Trophoblast cell (in vitro differentiated cells and primary cell): ENCODE measurements at regions not wholly inside any gene's neighbourhood (a gene's known extent, or its start where the extent isn't known, plus 50 kb on each side); places are given as distances from the start of the nearest gene placed in this dataset.

ENCODE experiments used
- DNase-seq, 2 donors: peaks; one replicate each; pipeline ENCODE4 v3.0.0-alpha.2; 2016
- H2AFZ ChIP-seq: 2 replicates; pipeline ENCODE4 v1.6.1; 2013; ENCODE audit warnings: low read length, moderate library complexity, mild to moderate bottlenecking; ENCODE audit not compliant: insufficient read depth, poor library complexity
- H2AK5ac ChIP-seq: 2 replicates; pipeline ENCODE4 v1.6.1; 2013; ENCODE audit warnings: mild to moderate bottlenecking, low read length
- H2BK120ac ChIP-seq: 2 replicates; pipeline ENCODE4 v1.6.1; 2013; ENCODE audit warnings: low read length, mild to moderate bottlenecking, moderate library complexity; ENCODE audit not compliant: insufficient read depth, poor library complexity
- H2BK12ac ChIP-seq: 2 replicates; pipeline ENCODE4 v1.6.1; 2013; ENCODE audit warnings: mild to moderate bottlenecking, low read length, moderate library complexity
- H2BK5ac ChIP-seq: 2 replicates; pipeline ENCODE4 v1.6.1; 2013; ENCODE audit warnings: low read length, low read depth, moderate library complexity, mild to moderate bottlenecking; ENCODE audit not compliant: poor library complexity
- H3K14ac ChIP-seq: 2 replicates; pipeline ENCODE4 v1.6.1; 2013; ENCODE audit warnings: mild to moderate bottlenecking, low read length
- H3K18ac ChIP-seq: 2 replicates; pipeline ENCODE4 v1.6.1; 2013; ENCODE audit warnings: mild to moderate bottlenecking, low read length
- H3K23ac ChIP-seq: 2 replicates; pipeline ENCODE4 v1.6.1; 2013; ENCODE audit warnings: low read length
- H3K27ac ChIP-seq: 2 replicates; pipeline ENCODE4 v1.5.1; 2013; ENCODE audit warnings: low read depth, mild to moderate bottlenecking, inconsistent platforms, low read length, moderate library complexity
- H3K27me3 ChIP-seq: 2 replicates; pipeline ENCODE4 v1.6.1; 2013; ENCODE audit warnings: inconsistent platforms, mild to moderate bottlenecking, low read length, moderate library complexity; ENCODE audit not compliant: insufficient read depth
- H3K36me3 ChIP-seq, 2 experiments: 1 replicate in 1 of 2; 2 replicates in 1 of 2; pipeline ENCODE4 v1.6.1; 2013; ENCODE audit warnings: low read length in 2 of 2, mild to moderate bottlenecking in 2 of 2, moderate library complexity in 1 of 2; ENCODE audit not compliant: insufficient read depth in 2 of 2, control insufficient read depth in 1 of 2
- H3K4ac ChIP-seq: 2 replicates; pipeline ENCODE4 v1.6.1; 2013; ENCODE audit warnings: low read depth, mild to moderate bottlenecking, low read length, moderate library complexity
- H3K4me1 ChIP-seq, 2 experiments: 1 replicate in 1 of 2; 2 replicates in 1 of 2; pipeline ENCODE4 v1.6.1; 2013; ENCODE audit warnings: low read length in 2 of 2, mild to moderate bottlenecking in 2 of 2, moderate library complexity in 1 of 2; ENCODE audit not compliant: insufficient read depth in 2 of 2, control insufficient read depth in 1 of 2
- H3K4me2 ChIP-seq: 2 replicates; pipeline ENCODE4 v1.6.1; 2013; ENCODE audit warnings: inconsistent platforms, mild to moderate bottlenecking, low read length, moderate library complexity
- H3K4me3 ChIP-seq: 2 replicates; pipeline ENCODE4 v1.5.1; 2013; ENCODE audit warnings: mild to moderate bottlenecking, low read depth, low read length, inconsistent platforms
- H3K79me1 ChIP-seq: one replicate; pipeline ENCODE4 v1.6.1; 2013; ENCODE audit warnings: low read length
- H3K79me2 ChIP-seq: 2 replicates; pipeline ENCODE4 v1.6.1; 2013; ENCODE audit warnings: low read length, mild to moderate bottlenecking; ENCODE audit not compliant: control insufficient read depth, insufficient read depth, poor library complexity
- H3K9ac ChIP-seq: 2 replicates; pipeline ENCODE4 v1.6.1; 2013; ENCODE audit warnings: mild to moderate bottlenecking, low read length
- H3K9me3 ChIP-seq: 2 replicates; pipeline ENCODE4 v1.6.1; 2013; ENCODE audit warnings: low read depth, mild to moderate bottlenecking, control low read depth, inconsistent platforms, low read length; ENCODE audit not compliant: insufficient read depth
- H4K12ac ChIP-seq: 2 replicates; pipeline ENCODE4 v1.6.1; 2013; ENCODE audit warnings: low read depth, mild to moderate bottlenecking, low read length, moderate library complexity
- H4K8ac ChIP-seq: 2 replicates; pipeline ENCODE4 v1.6.1; 2013; ENCODE audit warnings: low read depth, mild to moderate bottlenecking, low read length, moderate library complexity
- H4K91ac ChIP-seq: one replicate; pipeline ENCODE4 v1.6.1; 2013; ENCODE audit warnings: low read depth, mild to moderate bottlenecking, low read length, moderate library complexity
- WGBS: extraction: QIAGEN DNeasy Blood & Tissue Kit; methylation state at CpG from one replicate; pipeline ENCODE4 v1.1.7; 2013; ENCODE audit warnings: missing lambda C conversion rate; ENCODE audit not compliant: insufficient read length, insufficient coverage; ENCODE audit errors: extremely low coverage; 5-methylcytosine and 5-hydroxymethylcytosine counted together

DNA sequence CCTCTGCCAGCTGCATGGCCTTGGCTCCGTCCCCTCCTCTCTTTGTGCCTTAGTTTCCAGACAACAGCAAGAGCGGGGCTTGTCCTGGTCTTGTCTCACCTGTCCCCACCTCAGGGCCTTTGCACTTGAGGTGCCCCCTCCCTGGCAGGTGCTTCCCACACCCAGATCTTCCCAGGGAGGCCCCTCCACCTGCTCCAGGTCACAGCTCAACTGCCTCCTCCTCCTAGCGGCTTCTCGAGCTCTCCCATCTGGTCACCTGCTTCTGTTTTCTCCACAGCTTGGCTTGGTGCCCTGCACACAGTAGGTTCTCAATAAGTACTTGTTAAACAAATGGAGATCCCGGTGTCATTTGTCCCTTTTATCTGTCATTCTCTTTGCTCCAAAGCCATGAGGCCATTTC lies 64.3 kb upstream of the ZNF716 start:
- no peak overlapping the region for H3K4ac ChIP-seq
- no peaks in the 10 kb centered on the region for H3K4me1 ChIP-seq
- WGBS = no CpG with 5 or more reads among the region's 5 CpGs

DNA sequence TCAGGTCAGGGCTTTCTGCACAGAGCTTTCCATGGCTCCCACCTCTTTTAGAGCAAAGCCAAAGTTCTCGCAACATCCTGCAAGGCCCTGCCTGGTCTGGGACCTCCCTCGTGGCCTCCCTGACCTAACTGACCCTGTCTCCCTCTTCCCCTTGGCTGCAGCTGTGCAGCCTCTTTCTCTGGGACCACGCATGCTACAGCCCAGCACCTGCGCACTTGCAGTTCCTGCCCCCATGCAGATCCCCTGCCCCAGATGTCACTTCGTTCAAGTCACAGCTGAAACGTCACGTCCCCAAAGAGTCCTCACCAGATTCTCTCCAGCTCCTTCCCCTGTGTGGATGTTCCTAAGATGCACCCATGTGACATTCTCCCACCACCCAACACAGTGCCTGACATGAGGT lies 61.2 kb upstream of the ZNF716 start:
- DNase-seq = no peak
- Histone ChIP-seq H3K36me3 (no peaks in the 10 kb centered on the region), H4K8ac (no peak overlapping the region), H4K91ac (no peak overlapping the region), H4K12ac (no peak overlapping the region), H3K4me3 (no peak overlapping the region), H3K4me1 (no peaks in the 10 kb centered on the region), H3K9me3 (peaks cover 60% of the 10 kb centered on the region), H3K4me2 (no peak overlapping the region), H3K14ac (no peak overlapping the region), H2BK12ac (no peak overlapping the region), H2BK5ac (no peak overlapping the region), H3K27me3 (no peaks in the 10 kb centered on the region), H3K79me2 (no peaks in the 10 kb centered on the region), H3K18ac (no peak overlapping the region), H3K79me1 (no peaks in the 10 kb centered on the region), H2AK5ac (no peak overlapping the region), H3K9ac (no peak overlapping the region), H3K27ac (no peak overlapping the region), H2BK120ac (no peak overlapping the region), H3K4ac (no peak overlapping the region), H3K23ac (no peak overlapping the region), H2AFZ (no peak overlapping the region)
- no CpG with 5 or more reads among the region's 7 CpGs for WGBS

More for the DNA sequence above, 64.3 kb upstream of the ZNF716 start:
- Histone ChIP-seq H2BK120ac (no peak overlapping the region), H3K4me3 (no peak overlapping the region), H3K23ac (no peak overlapping the region), H3K79me2 (no peaks in the 10 kb centered on the region), H3K4me2 (no peak overlapping the region), H3K14ac (no peak overlapping the region), H2BK12ac (no peak overlapping the region), H3K9ac (no peak overlapping the region), H3K9me3 (peaks cover 71% of the 10 kb centered on the region), H2BK5ac (no peak overlapping the region), H2AK5ac (no peak overlapping the region), H3K79me1 (no peaks in the 10 kb centered on the region), H2AFZ (no peak overlapping the region), H3K36me3 (no peaks in the 10 kb centered on the region), H3K27me3 (no peaks in the 10 kb centered on the region), H4K12ac (no peak overlapping the region), H4K8ac (no peak overlapping the region), H3K27ac (no peak overlapping the region), H4K91ac (no peak overlapping the region), H3K18ac (no peak overlapping the region)
- DNase-seq = no peak

DNA sequence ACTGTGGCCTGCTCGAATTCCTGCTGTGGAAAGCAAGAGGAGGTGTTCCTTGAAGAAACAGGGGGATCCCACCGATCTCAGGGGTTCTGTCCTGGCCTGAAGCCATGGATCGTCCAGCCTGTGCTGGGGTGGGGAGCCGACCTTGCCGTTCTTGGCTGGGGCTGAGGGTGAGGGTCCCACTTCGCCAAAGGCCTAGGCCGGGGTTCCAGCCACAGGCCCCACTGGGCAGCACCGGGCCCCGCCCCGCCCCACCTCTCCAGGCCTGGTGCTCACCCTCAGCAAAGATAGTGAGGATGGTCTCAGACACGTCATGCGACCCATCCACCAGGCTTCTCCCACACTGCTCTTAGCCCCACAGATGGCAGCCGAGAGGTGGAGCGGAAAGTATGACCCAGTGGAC lies 51.4 kb upstream of the ZNF716 start:
- no peak for DNase-seq
- Histone ChIP-seq H2BK12ac (no peak overlapping the region), H4K8ac (no peak overlapping the region), H4K12ac (no peak overlapping the region), H3K14ac (no peak overlapping the region), H3K79me2 (no peaks in the 10 kb centered on the region), H3K9me3 (peaks cover 49% of the 10 kb centered on the region), H3K4me1 (no peaks in the 10 kb centered on the region), H3K23ac (no peak overlapping the region), H3K36me3 (no peaks in the 10 kb centered on the region), H2BK5ac (no peak overlapping the region), H2AK5ac (no peak overlapping the region), H3K9ac (no peak overlapping the region), H3K4me2 (no peak overlapping the region), H3K18ac (no peak overlapping the region), H4K91ac (no peak overlapping the region), H3K4me3 (no peak overlapping the region), H3K27me3 (no peaks in the 10 kb centered on the region), H2AFZ (no peak overlapping the region), H3K79me1 (no peaks in the 10 kb centered on the region), H2BK120ac (no peak overlapping the region), H3K27ac (no peak overlapping the region), H3K4ac (no peak overlapping the region)
- no CpG with 5 or more reads among the region's 14 CpGs for WGBS

DNA sequence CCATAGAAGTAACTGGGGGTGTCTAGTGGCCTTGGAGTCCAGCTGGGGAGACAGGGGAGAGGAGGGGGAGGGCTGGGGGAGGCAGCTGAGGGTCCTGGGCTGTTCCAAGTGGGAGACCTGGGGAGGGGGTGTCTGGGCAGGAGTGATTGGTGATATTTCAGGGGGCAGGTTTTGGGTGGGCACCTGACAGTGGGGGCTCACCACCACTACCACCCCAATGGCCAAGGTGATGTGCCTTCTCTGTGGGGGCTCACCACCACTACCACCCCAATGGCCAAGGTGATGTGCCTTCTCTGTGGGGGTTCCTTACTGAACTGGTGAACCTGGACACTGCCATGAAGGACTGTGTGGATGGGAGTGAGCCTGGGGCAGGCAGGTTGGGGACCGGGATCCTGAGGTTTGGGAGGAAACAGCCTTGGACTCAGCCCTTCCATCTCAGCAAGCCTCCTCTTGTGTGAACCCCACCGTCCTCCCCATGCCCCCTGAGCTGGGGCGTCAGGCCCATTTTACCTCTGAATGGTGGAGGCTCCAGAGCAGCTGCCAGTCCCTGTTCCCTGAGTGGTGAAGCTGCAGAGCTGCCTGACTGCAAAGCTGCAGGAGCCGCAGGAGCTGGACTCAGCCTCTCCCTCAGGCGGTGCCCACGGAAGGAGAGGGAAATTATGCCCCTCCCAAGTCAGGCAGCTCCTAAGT lies 50.6 kb upstream of the ZNF716 start:
- Histone ChIP-seq H3K79me1 (no peaks in the 10 kb centered on the region), H2AFZ (no peak overlapping the region), H3K23ac (no peak overlapping the region), H2BK120ac (no peak overlapping the region), H2AK5ac (no peak overlapping the region), H3K4ac (no peak overlapping the region), H3K4me1 (no peaks in the 10 kb centered on the region), H2BK5ac (no peak overlapping the region), H4K12ac (no peak overlapping the region), H3K36me3 (no peaks in the 10 kb centered on the region), H3K27me3 (no peaks in the 10 kb centered on the region), H4K8ac (no peak overlapping the region), H3K4me3 (no peak overlapping the region), H3K18ac (no peak overlapping the region), H2BK12ac (no peak overlapping the region), H3K27ac (no peak overlapping the region), H3K9ac (no peak overlapping the region), H3K9me3 (peaks cover 52% of the 10 kb centered on the region), H3K79me2 (no peaks in the 10 kb centered on the region), H3K4me2 (no peak overlapping the region), H3K14ac (no peak overlapping the region), H4K91ac (no peak overlapping the region)
- WGBS = no CpG with 5 or more reads among the region's 6 CpGs
- no peak for DNase-seq
